Transverse colon (tissue), 4 donors: ENCODE measurements at regions not wholly inside any gene's neighbourhood (a gene's known extent, or its start where the extent isn't known, plus 50 kb on each side); places are given as distances from the start of the nearest gene placed in this dataset.

ENCODE experiments used
- CTCF ChIP-seq, 5 experiments: fragments of 200-600 bp in 3 of 5; fragments of 450-650 bp in 2 of 5; sonication (generic) in 3 of 5; IDR thresholded peaks; 1 replicate in 2 of 5; 2 replicates in 3 of 5; pipeline ENCODE4 v1.5.1; 2016 to 2017; ENCODE audit warnings: antibody characterized with exemption in 5 of 5, inconsistent platforms in 3 of 5, mild to moderate bottlenecking in 2 of 5, moderate library complexity in 1 of 5
- EP300 ChIP-seq: sonication (generic); formaldehyde crosslinking; IDR thresholded peaks from one replicate; pipeline ENCODE4 v1.6.1; 2017; ENCODE audit warnings: antibody characterized with exemption, low read depth
- POLR2A ChIP-seq: fragments of 450-650 bp; IDR thresholded peaks from one replicate; pipeline ENCODE4 v1.6.1; 2016; ENCODE audit warnings: antibody characterized with exemption, mild to moderate bottlenecking, moderate library complexity
- POLR2AphosphoS5 ChIP-seq, 3 donors: sonication (generic); formaldehyde crosslinking; IDR thresholded peaks; one replicate each; pipeline ENCODE4 v1.6.1; 2016; ENCODE audit warnings: antibody characterized with exemption in 3 of 3

GRCh38 chr19:28290963-28291657, 921.8 kb downstream of the UQCRFS1 start:
- TF ChIP-seq POLR2A (no peak), CTCF (IDR thresholded peaks at IDR 0.05) (no peak), EP300 (no peak), POLR2AphosphoS5 (IDR thresholded peaks at IDR 0.05) (no peak)
